HG03135 (cell line): ENCODE measurements at regions not wholly inside any gene's neighbourhood (a gene's known extent, or its start where the extent isn't known, plus 50 kb on each side); places are given as distances from the start of the nearest gene placed in this dataset.
"Not testable (repeated sequence)": the region's sequence is repeated elsewhere in the genome, so short reads cannot be mapped to it uniquely, and the experiment has no call there.

ENCODE experiments used
- ATAC-seq: cut with Tn5 transposase; IDR thresholded peaks from one replicate; pipeline ENCODE4 v1.9.1; 2021; ENCODE audit warnings: mild to moderate bottlenecking, moderate library complexity; ENCODE audit not compliant: unreplicated experiment

GRCh38 chrX:122268353-122268752, 915.7 kb upstream of the GRIA3 start:
- ATAC-seq: no peak

GRCh38 chrX:122269243-122269781, 914.8 kb upstream of the GRIA3 start:
- no peak for ATAC-seq

- no peak for ATAC-seq
Measured at GRCh38 chrX:122270809-122271494, 913.1 kb upstream of the GRIA3 start.

GRCh38 chrX:122272011-122272410, 912.1 kb upstream of the GRIA3 start:
- ATAC-seq: no peak

- ATAC-seq: no peak
Measured at GRCh38 chrX:122279746-122280145, 904.3 kb upstream of the GRIA3 start.

GRCh38 chrX:122299822-122300221, 884.3 kb upstream of the GRIA3 start:
- ATAC-seq: not testable (repeated sequence)

- no peak for ATAC-seq
Measured at GRCh38 chrX:122301491-122301890, 882.6 kb upstream of the GRIA3 start.

GRCh38 chrX:122303761-122304160, 880.3 kb upstream of the GRIA3 start:
- no peak for ATAC-seq

GRCh38 chrX:122344816-122345215, 839.3 kb upstream of the GRIA3 start:
- no peak for ATAC-seq

- ATAC-seq: no peak
Measured at GRCh38 chrX:122363112-122363795, 820.8 kb upstream of the GRIA3 start.

- not testable (repeated sequence) for ATAC-seq
Measured at GRCh38 chrX:122375533-122375932, 808.5 kb upstream of the GRIA3 start.

- no peak for ATAC-seq
Measured at GRCh38 chrX:122389005-122389404, 795.1 kb upstream of the GRIA3 start.

GRCh38 chrX:122418758-122419157, 765.3 kb upstream of the GRIA3 start:
- no peak for ATAC-seq

- ATAC-seq: no peak
Measured at GRCh38 chrX:122421434-122422121, 762.5 kb upstream of the GRIA3 start.

- ATAC-seq: no peak
Measured at GRCh38 chrX:122422547-122422946, 761.5 kb upstream of the GRIA3 start.

- ATAC-seq: no peak
Measured at GRCh38 chrX:122434942-122435341, 749.1 kb upstream of the GRIA3 start.

- ATAC-seq: no peak
Measured at GRCh38 chrX:122439831-122440230, 744.2 kb upstream of the GRIA3 start.

GRCh38 chrX:122440832-122441231, 743.2 kb upstream of the GRIA3 start:
- no peak for ATAC-seq

- ATAC-seq: no peak
Measured at GRCh38 chrX:122441451-122441850, 742.6 kb upstream of the GRIA3 start.

GRCh38 chrX:122445466-122445865, 738.6 kb upstream of the GRIA3 start:
- no peak for ATAC-seq

- no peak for ATAC-seq
Measured at GRCh38 chrX:122464341-122464740, 719.7 kb upstream of the GRIA3 start.

- ATAC-seq: no peak
Measured at GRCh38 chrX:122475306-122475705, 708.8 kb upstream of the GRIA3 start.
